GM10248 (cell line): ENCODE measurements at regions not wholly inside any gene's neighbourhood (a gene's known extent, or its start where the extent isn't known, plus 50 kb on each side); places are given as distances from the start of the nearest gene placed in this dataset.

Experiments
- CTCF ChIA-PET: fragments of 300-600 bp; sonication (Branson Sonifier 250); formaldehyde crosslinking; extraction: SDS; loops from one replicate; lab custom pipeline; 2021; ENCODE audit warnings: antibody characterized with exemption; lab: Yijun Ruan, JAX
- POLR2A ChIA-PET: fragments of 350-650 bp; sonication (Branson Sonifier 250); formaldehyde crosslinking; extraction: SDS; loops from one replicate; lab custom pipeline; 2020; ENCODE audit warnings: antibody characterized with exemption; lab: Yijun Ruan, JAX
- DNase-seq: peaks from one replicate; pipeline ENCODE4 v3.0.0; 2012; ENCODE audit errors: extremely low spot score
- CTCF ChIP-seq: IDR thresholded peaks from 2 replicates; pipeline ENCODE4 v1.5.1; 2012; ENCODE audit warnings: mild to moderate bottlenecking, low read depth; ENCODE audit errors: extremely low read depth, missing control alignments, control extremely low read depth

DNA sequence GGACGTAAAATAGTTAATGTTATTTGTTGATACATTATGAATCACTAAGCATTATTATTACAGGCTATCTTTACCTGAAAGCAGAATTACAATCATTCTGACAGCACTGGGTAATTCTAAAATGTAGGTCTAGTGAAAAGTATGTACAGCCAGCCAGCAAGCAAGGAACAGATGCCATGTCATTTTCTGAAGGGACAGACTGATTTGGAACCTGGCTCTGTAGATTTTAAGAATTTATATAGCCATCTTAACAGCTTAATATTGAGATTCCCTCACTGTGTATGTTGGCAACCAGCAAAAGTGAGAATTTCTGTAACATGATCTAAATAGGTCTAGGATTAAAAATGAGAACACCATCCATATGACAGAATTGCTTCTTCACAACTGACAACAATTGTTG, 359.4 kb downstream of the ZIC4 start:
- no peak for TF ChIP-seq CTCF
- POLR2A ChIA-PET, result no interaction called here

DNA sequence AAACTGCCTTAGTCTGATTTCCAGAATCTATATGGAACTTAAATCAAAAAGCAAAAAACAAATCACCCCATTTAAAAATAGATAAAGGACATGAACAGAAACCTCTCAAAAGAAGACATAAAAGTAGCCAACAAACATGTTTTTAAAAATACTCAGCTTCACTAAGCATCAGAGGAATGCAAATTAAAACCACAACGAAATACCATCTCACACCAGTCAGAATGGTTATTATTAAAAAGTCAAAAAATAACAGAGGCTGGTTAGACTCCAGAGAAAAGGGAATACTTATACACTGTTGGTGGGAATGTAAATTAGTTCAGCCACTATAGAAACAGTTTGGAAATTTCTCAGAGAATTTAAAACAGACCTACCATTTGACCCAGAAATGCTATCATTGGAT, 367.9 kb downstream of the ZIC4 start:
- POLR2A ChIA-PET, result no interaction called here
- TF ChIP-seq CTCF, result no peak
- CTCF ChIA-PET, result no interaction called here
- DNase-seq, result no peak

More for the DNA sequence above, 359.4 kb downstream of the ZIC4 start:
- DNase-seq, result no peak
- CTCF ChIA-PET, result no interaction called here

- ChIA-PET POLR2A (no interaction called here), CTCF (no interaction called here)
- DNase-seq, result no peak
- TF ChIP-seq CTCF, result no peak
These were observed 372.0 kb downstream of the ZIC4 start for GRCh38 chr3:147034359-147034758.

DNA sequence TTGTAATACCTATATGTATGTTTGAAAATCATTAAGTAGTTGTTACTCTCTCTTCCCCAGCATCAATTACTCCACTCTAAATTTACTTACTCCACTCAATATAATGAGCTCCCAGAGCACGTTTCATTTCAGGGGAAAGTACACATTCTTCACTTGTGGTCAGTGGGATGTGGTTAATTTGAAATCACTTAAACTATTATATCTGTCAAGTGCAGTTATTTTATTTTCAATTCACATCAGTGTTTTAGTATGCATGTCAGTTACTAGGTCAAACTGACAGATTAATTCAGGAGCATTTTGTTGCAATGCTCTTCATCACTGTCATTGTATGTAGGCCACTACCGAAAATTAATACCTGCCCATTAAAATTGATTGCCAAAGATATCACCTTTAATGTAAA, 376.1 kb downstream of the ZIC4 start:
- CTCF ChIA-PET, result interaction anchor here (0.9 kb wide), 1 partner anchor 10 kb away, joined by 3 read pairs; no protein-coding TSS in a partner anchor
- DNase-seq, result no peak
- TF ChIP-seq CTCF, result no peak

DNA sequence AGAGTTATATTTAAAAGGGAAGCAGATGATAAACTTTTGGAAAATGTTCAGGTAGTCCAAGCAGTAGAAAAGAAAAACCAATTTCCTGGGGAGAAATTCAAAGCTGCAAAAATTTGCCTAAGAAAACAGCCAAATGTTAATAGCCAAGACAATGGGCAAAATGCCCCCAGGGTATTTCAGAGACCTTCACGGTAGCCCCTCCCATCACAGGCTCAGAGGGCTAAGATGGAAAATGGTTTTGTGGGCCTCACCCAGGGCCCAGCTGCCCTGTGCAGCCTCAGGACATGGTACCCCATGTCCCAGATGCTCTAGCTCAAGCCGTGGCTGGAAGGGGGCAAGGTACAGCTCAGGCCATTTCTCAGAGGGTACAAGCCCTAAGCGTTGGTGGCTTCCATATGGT, 391.0 kb downstream of the ZIC4 start:
- ChIA-PET CTCF (interaction anchor here (1.2 kb wide), 1 partner anchor 10 kb away, joined by 3 read pairs; no protein-coding TSS in a partner anchor), POLR2A (no interaction called here)
- no peak for TF ChIP-seq CTCF
- DNase-seq, result no peak

More for the DNA sequence above, 376.1 kb downstream of the ZIC4 start:
- POLR2A ChIA-PET, result no interaction called here

DNA sequence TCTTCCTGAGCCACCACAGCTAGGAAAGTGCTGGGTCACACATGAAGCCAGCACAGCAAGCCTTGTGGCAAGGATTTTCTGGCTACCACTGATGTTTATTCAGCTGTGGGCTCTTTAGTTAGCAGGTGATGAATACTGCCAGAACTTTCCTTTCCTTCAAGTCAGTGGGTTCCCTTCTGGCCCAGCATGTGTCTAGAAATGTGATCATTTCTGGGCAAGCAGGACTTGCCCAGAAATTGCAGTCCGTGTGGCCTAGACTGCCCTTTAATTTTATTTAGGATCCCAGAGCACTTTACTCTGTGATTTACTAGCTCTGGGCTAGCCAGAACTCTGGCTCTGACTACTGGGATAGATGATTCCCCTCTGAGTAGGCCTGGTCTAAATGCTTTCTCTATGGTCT, 397.5 kb downstream of the ZIC4 start:
- no peak for TF ChIP-seq CTCF
- ChIA-PET CTCF (no interaction called here), POLR2A (no interaction called here)
- DNase-seq, result no peak

- DNase-seq, result no peak
- TF ChIP-seq CTCF, result no peak
- ChIA-PET CTCF (no interaction called here), POLR2A (no interaction called here)
These were observed 397.9 kb downstream of the ZIC4 start for GRCh38 chr3:147008458-147008857.
